Cerebellar nuclear complex (tissue), 1 donor: ENCODE measurements at regions not wholly inside any gene's neighbourhood (a gene's known extent, or its start where the extent isn't known, plus 50 kb on each side); places are given as distances from the start of the nearest gene placed in this dataset.
"Not testable (repeated sequence)": the region's sequence is repeated elsewhere in the genome, so short reads cannot be mapped to it uniquely, and the experiment has no call there.

Experiments used
- DNase-seq, 2 experiments: peaks; one replicate each; lab custom pipeline; 2025; lab: John Stamatoyannopoulos, UW

DNA sequence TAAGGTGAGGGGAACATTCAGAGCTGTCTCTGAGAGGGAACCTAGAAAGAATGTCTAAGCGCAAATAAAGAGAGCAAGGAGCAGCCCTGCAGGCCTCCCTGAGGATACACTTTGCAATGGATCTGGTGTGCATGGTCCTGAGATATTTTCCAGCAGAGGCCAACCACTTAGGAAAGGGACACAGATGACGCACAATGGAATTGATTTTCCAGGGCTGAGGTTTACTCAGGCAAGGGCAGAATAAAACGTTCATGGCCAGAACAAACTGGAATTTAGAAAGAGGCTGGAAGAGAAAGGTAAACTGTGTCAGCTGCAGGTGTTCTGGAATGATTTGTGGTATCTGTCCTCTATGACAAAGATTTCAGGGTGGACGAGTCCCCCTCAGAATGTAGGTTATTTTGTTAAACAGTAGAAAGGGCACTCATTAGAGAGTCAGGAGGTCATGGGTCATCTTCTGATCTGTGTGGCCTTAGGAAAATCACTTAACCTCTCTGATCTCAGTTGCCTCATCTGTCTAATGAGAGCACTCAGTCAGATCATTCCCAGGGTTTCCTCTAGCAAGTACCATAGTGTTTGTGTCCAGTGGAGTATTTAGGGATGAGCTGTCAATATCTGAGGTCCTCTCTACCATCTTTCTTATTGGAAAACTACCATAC is 61.8 kb upstream of the PGBD5 start:
- DNase-seq = no peak

DNA sequence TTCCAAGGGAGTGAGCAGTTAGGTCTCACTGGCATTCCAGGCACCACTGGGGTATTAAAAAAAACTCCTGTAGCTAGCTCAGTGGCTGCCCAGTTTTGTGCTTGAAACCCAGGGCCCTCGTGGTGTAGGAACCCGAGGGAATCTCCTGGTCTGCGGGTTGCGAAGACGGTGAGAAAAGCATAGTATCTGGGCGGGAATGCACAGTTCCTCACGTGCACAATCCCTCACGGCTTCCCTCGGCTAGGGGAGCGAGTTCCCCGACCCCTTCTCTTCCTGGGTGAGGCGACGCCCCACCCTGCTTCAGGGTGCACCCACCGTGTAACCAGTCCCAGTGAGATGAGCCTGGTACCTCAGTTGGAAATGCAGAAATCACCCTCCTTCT is 50.5 kb upstream of the PGBD5 start:
- no peak for DNase-seq

DNA sequence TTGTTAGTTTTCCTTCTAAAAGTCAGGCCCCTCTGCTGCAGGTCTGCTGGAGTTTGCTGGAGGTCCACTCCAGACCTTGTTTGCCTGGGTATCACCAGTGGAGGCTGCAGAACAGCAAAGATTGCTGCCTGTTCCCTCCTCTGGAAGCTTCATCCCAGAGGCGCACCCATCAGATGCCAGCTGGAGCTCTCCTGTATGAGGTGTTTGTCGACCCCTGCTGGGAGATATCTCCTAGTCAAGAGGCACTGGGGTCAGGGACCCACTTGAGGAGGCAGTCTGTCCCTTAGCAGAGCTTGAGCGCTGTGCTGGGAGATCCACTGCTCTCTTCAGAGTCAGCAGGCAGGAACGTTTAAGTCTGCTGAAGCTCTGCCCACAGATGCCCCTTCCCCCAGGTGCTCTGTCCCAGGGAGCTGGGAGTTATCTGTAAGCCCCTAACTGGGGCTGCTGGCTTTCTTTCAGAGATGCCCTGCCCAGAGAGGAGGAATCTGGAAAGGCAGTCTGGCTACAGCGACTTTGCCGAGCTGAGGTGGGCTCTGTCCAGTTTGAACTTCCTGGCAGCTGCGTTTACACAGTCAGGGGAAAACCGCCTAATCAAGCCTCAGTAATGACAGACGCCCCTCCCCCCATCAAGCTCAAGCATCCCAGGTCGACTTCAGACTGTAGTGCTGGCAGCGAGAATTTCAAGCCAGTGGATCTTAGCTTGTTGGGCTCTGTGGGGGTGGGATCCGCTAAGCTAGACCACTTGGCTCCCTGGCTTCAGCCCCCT is 49.9 kb upstream of the PGBD5 start:
- not testable (repeated sequence) for DNase-seq
